ENCODE measurements at regions not wholly inside any gene's neighbourhood (a gene's known extent, or its start where the extent isn't known, plus 50 kb on each side); places are given as distances from the start of the nearest gene placed in this dataset.
"Not testable (repeated sequence)": the region's sequence is repeated elsewhere in the genome, so short reads cannot be mapped to it uniquely, and the experiment has no call there.

DNA sequence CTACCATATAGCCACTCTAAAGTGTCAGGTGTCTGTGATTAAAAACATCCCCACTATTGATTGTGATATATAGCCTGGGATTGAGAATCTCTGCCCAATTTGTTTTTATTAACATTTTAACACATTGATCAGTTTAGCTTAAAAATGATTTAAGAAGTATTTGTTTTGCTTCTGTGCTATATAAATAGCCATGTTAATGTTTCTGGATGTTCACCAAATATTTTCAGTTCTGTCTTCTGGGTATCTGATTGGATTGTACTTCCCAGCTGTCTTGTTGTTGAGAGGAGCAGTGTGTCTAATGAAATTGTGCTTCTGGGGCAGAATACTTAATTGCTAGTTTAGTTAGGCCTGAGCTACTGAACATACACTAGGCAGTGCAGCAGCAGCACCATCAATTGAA lies 126.6 kb upstream of the TUSC1 start:
- no peak for TF ChIP-seq POLR2A (IDR thresholded peaks at IDR 0.05)
- TF ChIP-seq, protein P1, sequence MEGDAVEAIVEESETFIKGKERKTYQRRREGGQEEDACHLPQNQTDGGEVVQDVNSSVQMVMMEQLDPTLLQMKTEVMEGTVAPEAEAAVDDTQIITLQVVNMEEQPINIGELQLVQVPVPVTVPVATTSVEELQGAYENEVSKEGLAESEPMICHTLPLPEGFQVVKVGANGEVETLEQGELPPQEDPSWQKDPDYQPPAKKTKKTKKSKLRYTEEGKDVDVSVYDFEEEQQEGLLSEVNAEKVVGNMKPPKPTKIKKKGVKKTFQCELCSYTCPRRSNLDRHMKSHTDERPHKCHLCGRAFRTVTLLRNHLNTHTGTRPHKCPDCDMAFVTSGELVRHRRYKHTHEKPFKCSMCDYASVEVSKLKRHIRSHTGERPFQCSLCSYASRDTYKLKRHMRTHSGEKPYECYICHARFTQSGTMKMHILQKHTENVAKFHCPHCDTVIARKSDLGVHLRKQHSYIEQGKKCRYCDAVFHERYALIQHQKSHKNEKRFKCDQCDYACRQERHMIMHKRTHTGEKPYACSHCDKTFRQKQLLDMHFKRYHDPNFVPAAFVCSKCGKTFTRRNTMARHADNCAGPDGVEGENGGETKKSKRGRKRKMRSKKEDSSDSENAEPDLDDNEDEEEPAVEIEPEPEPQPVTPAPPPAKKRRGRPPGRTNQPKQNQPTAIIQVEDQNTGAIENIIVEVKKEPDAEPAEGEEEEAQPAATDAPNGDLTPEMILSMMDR (IDR thresholded peaks at IDR 0.05): no peak
- Histone ChIP-seq H3K4me3 (no peak overlapping the region), H3K4me1 (no peaks in the 10 kb centered on the region), H3K9me3 (no peaks in the 10 kb centered on the region), H3K27me3 (no peaks in the 10 kb centered on the region), H3K27ac (no peak overlapping the region), H3K36me3 (replicated peaks in 1 of 2; ENCODE audit: insufficient read depth in 1 of 2, low read depth in 2 of 2) (no peaks in the 10 kb centered on the region)
- ATAC-seq (no peak), DNase-seq (no peak)
- intact Hi-C loops (cut with DNase I): no loop called here

DNA sequence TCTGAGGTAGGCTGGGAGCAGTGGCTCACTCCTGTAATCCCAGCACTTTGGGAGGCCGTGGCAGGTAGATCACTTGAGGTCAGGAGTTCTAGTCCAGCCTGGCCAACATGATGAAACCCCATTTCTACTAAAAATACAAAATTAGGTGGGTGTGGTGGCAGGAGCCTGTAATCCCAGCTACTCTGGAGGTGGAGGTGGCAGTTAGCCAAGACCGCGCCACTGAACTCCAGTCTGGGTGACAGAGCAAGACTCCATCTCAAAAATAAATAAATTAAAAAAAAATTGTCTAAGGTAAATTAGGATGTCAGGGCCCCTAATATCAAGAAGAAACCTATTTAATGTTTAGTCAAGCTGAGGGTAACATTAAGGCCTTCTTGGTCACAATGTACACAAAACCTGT lies 123.7 kb upstream of the TUSC1 start:
- H3K27me3 ChIP-seq; H3K27ac ChIP-seq; H3K4me3 ChIP-seq; ATAC-seq; DNase-seq; H3K36me3 ChIP-seq (replicated peaks in 1 of 2; ENCODE audit: insufficient read depth in 1 of 2, low read depth in 2 of 2); intact Hi-C loops (cut with DNase I); H3K9me3 ChIP-seq; H3K4me1 ChIP-seq: not testable (repeated sequence)
- WGBS, 2 donors: 79 to 87% methylated on average over 3 of the region's 3 CpGs

DNA sequence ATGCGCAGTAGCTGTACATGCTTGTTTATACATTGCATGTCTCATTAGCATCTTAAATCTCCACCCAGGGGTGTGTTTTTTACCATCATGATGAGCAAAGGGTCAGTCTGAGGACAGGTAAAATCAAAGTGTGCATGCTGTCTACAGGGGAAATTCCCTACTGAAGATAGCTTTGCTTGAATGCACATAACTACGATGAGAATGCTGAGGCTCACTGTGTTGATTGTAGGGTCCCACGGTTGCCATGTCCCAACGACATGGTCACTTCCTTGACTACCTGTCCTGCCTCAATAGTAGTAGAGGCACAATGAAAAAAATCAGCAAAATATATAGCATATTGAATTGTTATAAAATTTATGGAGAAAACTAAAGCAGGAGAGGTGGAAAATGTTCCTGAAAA lies 95.6 kb upstream of the TUSC1 start:
- no peak for TF ChIP-seq POLR2A (IDR thresholded peaks at IDR 0.05)
- TF ChIP-seq, protein P1 (IDR thresholded peaks at IDR 0.05): no peak
- WGBS, 2 donors: 75 to 79% methylated on average over 4 of the region's 4 CpGs
- no peak overlapping the region for H3K4me3 ChIP-seq
- no peak for DNase-seq
- H3K27ac ChIP-seq: no peak overlapping the region
- no peaks in the 10 kb centered on the region for H3K9me3 ChIP-seq
- no peaks in the 10 kb centered on the region for H3K27me3 ChIP-seq
- no peak for ATAC-seq
- no peaks in the 10 kb centered on the region for H3K36me3 ChIP-seq (replicated peaks in 1 of 2; ENCODE audit: insufficient read depth in 1 of 2, low read depth in 2 of 2)
- H3K4me1 ChIP-seq: no peaks in the 10 kb centered on the region
- intact Hi-C loops (cut with DNase I): no loop called here

DNA sequence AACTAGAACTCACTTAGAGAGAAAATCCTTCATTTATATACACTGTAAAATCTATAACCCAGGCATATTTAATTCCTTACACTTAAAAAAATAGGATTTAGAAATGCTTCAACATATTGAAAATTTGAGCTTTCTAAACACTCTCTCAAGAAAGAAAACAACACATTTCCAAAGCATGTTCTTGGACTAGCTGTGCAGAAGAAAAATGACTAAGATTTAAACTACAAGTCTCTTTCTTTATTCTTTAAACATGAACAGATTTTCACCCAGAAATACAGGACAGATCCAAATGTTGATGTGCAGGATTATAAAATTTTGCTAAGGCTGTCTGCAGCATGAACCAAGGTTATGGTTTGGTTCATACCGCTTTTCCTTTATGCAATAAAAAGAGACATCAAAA lies 77.7 kb upstream of the TUSC1 start:
- no peak overlapping the region for H3K4me3 ChIP-seq
- no peak overlapping the region for H3K27ac ChIP-seq
- TF ChIP-seq, protein P1 (IDR thresholded peaks at IDR 0.05): no peak
- TF ChIP-seq POLR2A (IDR thresholded peaks at IDR 0.05): no peak
- H3K27me3 ChIP-seq: no peaks in the 10 kb centered on the region
- no peaks in the 10 kb centered on the region for H3K4me1 ChIP-seq
- intact Hi-C loops (cut with DNase I): no loop called here
- H3K36me3 ChIP-seq (replicated peaks in 1 of 2; ENCODE audit: insufficient read depth in 1 of 2, low read depth in 2 of 2): no peaks in the 10 kb centered on the region
- ATAC-seq (no peak), DNase-seq (no peak)
- no peaks in the 10 kb centered on the region for H3K9me3 ChIP-seq
- whole genome bisulfite sequencing, 2 donors: 78 to 81% methylated on average over 1 of the region's 1 CpG

DNA sequence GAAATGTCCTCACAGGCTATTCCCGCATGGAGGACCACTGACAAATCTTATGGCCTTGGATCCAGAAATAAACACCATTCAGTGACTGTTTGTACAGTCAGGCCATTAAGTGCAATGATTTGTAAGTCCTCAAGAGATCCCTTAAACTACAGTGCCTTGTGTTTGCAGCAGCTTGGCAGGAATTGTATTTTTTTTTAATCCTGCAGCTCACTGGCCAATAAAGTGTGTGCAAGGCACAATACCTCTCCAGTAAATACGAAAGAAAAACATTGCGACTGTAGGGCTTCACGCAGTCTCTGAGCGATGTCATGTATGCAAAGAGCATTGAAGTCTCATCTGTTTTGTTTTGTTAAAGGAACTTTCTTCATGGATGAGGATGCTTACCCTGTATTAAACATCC lies 74.2 kb upstream of the TUSC1 start:
- Histone ChIP-seq H3K36me3 (replicated peaks in 1 of 2; ENCODE audit: insufficient read depth in 1 of 2, low read depth in 2 of 2) (no peaks in the 10 kb centered on the region), H3K27ac (no peak overlapping the region), H3K27me3 (no peaks in the 10 kb centered on the region), H3K9me3 (no peaks in the 10 kb centered on the region), H3K4me3 (no peak overlapping the region), H3K4me1 (no peaks in the 10 kb centered on the region)
- 63 to 65% methylated on average over 5 of the region's 5 CpGs for WGBS, 2 donors
- DNase-seq: no peak
- intact Hi-C loops (cut with DNase I): no loop called here
- ATAC-seq: no peak
- TF ChIP-seq, protein P1 (IDR thresholded peaks at IDR 0.05): no peak
- no peak for TF ChIP-seq POLR2A (IDR thresholded peaks at IDR 0.05)

Data from body of pancreas (tissue), 4 donors.